ENCODE measurements at regions not wholly inside any gene's neighbourhood (a gene's known extent, or its start where the extent isn't known, plus 50 kb on each side); places are given as distances from the start of the nearest gene placed in this dataset.

- TF ChIP-seq NCOR1 (IDR thresholded peaks at IDR 0.05) (no peak), ZC3H11A (IDR thresholded peaks at IDR 0.05; ENCODE audit: low read depth, low read length) (no peak), HSF4 (CRISPR knock-in tag; IDR thresholded peaks at IDR 0.05; ENCODE audit: borderline replicate concordance) (no peak)
- TF ChIP-seq, protein P1, sequence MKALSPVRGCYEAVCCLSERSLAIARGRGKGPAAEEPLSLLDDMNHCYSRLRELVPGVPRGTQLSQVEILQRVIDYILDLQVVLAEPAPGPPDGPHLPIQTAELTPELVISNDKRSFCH (CRISPR knock-in tag; IDR thresholded peaks at IDR 0.05), result no peak
- TF ChIP-seq, protein P1 (tag; IDR thresholded peaks at IDR 0.05), result no peak
Measured at GRCh38 chr6:163841326-163841725, 426.8 kb downstream of the QKI start (continued).

DNA sequence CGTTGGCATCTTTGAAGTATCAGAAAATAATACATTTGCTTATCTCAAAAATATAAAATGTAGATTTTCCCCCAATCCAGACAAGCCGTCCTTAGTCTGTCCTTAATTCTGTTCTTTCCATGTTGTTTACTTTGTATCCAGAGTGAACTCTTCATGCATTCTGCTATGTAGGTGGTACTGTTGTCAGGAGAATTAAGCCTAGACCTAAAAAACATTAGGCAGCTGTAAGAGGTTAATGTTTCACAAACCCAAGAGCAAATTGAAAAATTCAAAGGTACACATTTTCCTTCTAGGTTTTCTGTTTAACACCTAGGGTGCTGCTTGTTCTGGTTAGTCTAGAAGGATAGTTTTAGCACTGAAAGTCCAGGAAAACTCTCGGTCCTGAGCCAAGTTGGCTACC, 426.4 kb downstream of the QKI start:
- Histone ChIP-seq H4K20me1 (replicated peaks; ENCODE audit: control insufficient read depth, insufficient read depth, low read length) (no peaks in the 10 kb centered on the region), H3K4me1 (replicated peaks in 1 of 2; ENCODE audit: control insufficient read depth in 2 of 2, insufficient read depth in 2 of 2, low read length in 2 of 2) (peaks cover 0 to 4% of the 10 kb centered on the region in 2 experiments; a peak in 1 of 5 replicates), H3K4me2 (ENCODE audit: insufficient read depth, low read length) (no peak overlapping the region), H2AFZ (ENCODE audit: low read depth, low read length) (no peak overlapping the region), H3K9ac (ENCODE audit: insufficient read depth in 1 of 2, low read depth in 2 of 2, low read length in 2 of 2) (no peak overlapping the region), H3K9me3 (replicated peaks; ENCODE audit: control insufficient read depth, insufficient read depth, low read depth, low read length) (peaks cover 4% of the 10 kb centered on the region; the same call in 1 of the 2 replicates), H3K27me3 (ENCODE audit: control insufficient read depth in 2 of 2, insufficient read depth in 2 of 2, low read length in 2 of 2) (peaks cover 9 to 17% of the 10 kb centered on the region in 2 experiments), H3K4me3 (no peak overlapping the region), H3K9me1 (ENCODE audit: control insufficient read depth, insufficient read depth, low read length) (no peaks in the 10 kb centered on the region), H3K36me3 (ENCODE audit: control insufficient read depth, insufficient read depth, low read length) (no peaks in the 10 kb centered on the region), H3K79me2 (ENCODE audit: control insufficient read depth, insufficient read depth, low read length) (no peaks in the 10 kb centered on the region), H3K27ac (ENCODE audit: extremely low read depth, low read depth, low read length) (no peak overlapping the region)
- ChIA-PET POLR2A (no interaction called here), CTCF (ENCODE audit: low intra/inter-chr PET ratio) (no interaction called here)
- in situ Hi-C loops (cut with MboI) (no loop called here), intact Hi-C loops (cut with micrococcal nuclease) (no loop called here)
- FAIRE-seq (no peak), DNase-seq (ENCODE audit: extremely low read depth in 1 of 4, low spot score in 3 of 4) (no peak), ATAC-seq (no peak)
- no TSS peak for BruUV-seq (replicated peaks)
- 5% methylated on average over 3 of the region's 3 CpGs for WGBS (ENCODE audit: insufficient coverage, low coverage, missing lambda C conversion rate)
- TF ChIP-seq ZNF586 (CRISPR knock-in tag; conservative IDR thresholded peaks at IDR 0.05), result no peak
- no peak for TF ChIP-seq POLR2H (tag; IDR thresholded peaks at IDR 0.05; ENCODE audit: low read depth)
- TF ChIP-seq GATAD2A (IDR thresholded peaks at IDR 0.05), result no peak
- TF ChIP-seq TEAD2 (tag; IDR thresholded peaks at IDR 0.05), result no peak
- TF ChIP-seq TCF7 (IDR thresholded peaks at IDR 0.05; ENCODE audit: borderline replicate concordance), result no peak
- TF ChIP-seq ZNF277 (CRISPR knock-in tag; IDR thresholded peaks at IDR 0.05; ENCODE audit: borderline replicate concordance), result no peak
- TF ChIP-seq ZNF561 (CRISPR knock-in tag; conservative IDR thresholded peaks at IDR 0.05), result no peak
- TF ChIP-seq XRCC3 (IDR thresholded peaks at IDR 0.05), result no peak
- TF ChIP-seq ATF7 (IDR thresholded peaks at IDR 0.05), result no peak
- no peak for TF ChIP-seq SMAD3 (CRISPR knock-in tag; conservative IDR thresholded peaks at IDR 0.05)
- no peak for TF ChIP-seq PTTG1 (tag; IDR thresholded peaks at IDR 0.05; ENCODE audit: low read depth)
- no peak for TF ChIP-seq MTA1 (IDR thresholded peaks at IDR 0.05; ENCODE audit: borderline replicate concordance)
- no peak for TF ChIP-seq MCM2 (IDR thresholded peaks at IDR 0.05; ENCODE audit: low read depth)
- TF ChIP-seq POLR2AphosphoS5 (IDR thresholded peaks at IDR 0.05; ENCODE audit: control insufficient read depth, insufficient read depth, low read depth, low read length), result no peak
- TF ChIP-seq ZNF511 (CRISPR knock-in tag; IDR thresholded peaks at IDR 0.05), result no peak
- no peak for TF ChIP-seq ZC3H8 (IDR thresholded peaks at IDR 0.05)
- no peak for TF ChIP-seq CTBP1 (IDR thresholded peaks at IDR 0.05; ENCODE audit: borderline replicate concordance)

All from K562 (cell line).